ENCODE measurements at regions not wholly inside any gene's neighbourhood (a gene's known extent, or its start where the extent isn't known, plus 50 kb on each side); places are given as distances from the start of the nearest gene placed in this dataset.
"Not testable (repeated sequence)": the region's sequence is repeated elsewhere in the genome, so short reads cannot be mapped to it uniquely, and the experiment has no call there.

GRCh38 chr4:169885893-169886292, 128.1 kb upstream of the HPF1 start:
- DNase-seq = no peak

- DNase-seq = no peak
Measured at GRCh38 chr4:169881769-169882168, 124.0 kb upstream of the HPF1 start.

- no peak for DNase-seq
Measured at GRCh38 chr4:169870507-169870906, 112.8 kb upstream of the HPF1 start.

DNA sequence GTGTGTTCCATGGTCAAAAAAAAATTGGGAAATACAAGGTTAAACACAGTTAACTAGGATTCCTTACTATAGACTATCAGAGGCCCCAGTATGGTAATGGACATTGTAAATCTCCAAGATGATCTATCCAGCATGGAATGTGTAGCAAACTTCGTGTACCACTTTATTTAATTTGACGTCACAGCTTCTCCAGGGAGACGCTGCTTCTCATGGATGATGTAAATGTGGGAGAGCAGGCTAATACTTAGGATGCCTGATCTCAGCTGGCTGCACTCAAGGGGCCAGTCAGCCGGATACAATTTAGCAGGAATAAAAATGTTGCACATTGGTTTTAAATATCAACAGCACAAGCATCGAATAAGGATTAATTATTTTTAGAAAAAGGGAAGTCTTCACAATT, 111.7 kb upstream of the HPF1 start:
- no peak for DNase-seq

DNA sequence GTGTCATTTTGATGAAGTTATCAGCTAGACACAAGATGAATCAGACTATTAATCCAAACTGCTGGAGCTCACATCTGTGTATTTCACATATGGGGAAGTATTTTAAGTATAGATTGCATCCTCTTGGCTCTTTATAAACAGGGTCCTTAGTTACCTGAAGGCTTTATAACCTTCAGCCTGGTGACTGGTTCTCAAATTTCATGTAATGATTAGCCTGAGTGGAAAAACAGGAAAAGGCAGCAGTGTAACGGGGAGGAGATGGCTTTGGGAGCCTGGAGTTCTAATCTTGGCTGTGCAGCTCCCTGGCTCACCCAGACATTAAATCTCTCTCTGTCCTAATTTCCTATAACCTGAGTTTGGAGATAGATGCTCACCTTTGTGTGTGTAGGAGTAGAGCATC, 103.8 kb upstream of the HPF1 start:
- DNase-seq = no peak

DNA sequence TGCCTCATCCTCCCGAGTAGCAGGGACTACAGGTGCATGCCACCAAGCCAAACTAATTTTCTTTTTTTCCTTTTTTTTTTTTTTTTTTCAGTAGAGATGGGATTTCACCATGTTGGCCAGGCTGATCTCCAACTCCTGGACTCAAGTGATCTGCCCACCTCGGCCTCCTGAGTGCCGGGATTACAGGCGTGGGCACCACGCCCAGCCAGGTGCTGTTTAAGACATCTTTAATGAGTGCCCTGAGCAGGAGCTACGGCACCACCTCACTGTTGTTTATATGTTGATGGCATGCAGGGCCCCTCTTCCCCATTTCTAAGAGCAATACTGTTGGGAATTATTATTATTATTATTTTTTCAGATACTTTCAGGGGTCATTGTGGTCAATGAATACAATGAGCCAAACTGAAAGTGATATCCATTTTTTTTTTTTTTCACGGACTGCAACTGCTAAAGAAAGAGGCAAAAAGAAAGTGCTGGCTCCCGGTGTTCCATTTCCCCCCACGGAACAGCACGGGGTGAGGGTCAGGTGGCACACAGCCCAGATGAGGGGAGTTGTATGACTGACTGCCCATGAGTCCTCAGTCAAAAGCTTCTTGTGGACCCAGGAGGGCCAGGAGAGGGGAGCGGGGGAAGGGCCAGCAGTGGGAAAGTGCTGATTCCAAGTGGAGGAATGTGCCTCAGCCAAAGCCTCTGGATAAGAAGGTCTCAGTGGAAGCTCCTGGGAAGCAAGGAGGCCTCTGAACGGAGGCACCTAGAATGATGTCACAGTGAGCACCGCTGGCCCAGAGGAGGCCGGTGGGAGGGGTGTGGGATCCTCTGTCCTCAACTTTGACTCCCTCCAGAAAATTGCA, 101.8 kb upstream of the HPF1 start:
- DNase-seq = no peak

GRCh38 chr4:169854090-169854489, 96.3 kb upstream of the HPF1 start:
- DNase-seq = no peak

GRCh38 chr4:169852481-169852880, 94.7 kb upstream of the HPF1 start:
- no peak for DNase-seq

GRCh38 chr4:169851750-169852149, 94.0 kb upstream of the HPF1 start:
- DNase-seq = no peak

DNA sequence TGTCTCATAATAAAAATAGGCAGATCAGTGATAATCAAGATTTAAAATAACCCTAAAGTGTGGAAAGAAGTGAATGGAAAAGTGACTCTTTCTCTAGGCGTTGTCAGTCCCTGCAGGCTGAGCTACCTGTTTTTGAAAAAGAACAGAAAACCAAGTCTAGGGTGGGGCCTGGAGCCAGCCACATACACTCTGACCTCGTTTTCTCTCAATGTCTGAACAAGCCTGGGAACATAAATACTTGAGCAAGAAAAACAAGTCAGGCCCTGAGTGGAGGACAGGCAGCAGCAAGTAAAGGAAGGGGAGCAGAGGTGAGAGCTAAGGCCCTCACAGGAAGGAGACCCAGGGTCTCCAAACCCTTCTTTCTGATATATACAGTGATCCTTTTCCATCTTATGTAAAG, 91.7 kb upstream of the HPF1 start:
- no peak for DNase-seq

- no peak for DNase-seq
Measured at GRCh38 chr4:169848018-169848417, 90.3 kb upstream of the HPF1 start.

GRCh38 chr4:169847171-169847570, 89.4 kb upstream of the HPF1 start:
- DNase-seq = no peak

DNA sequence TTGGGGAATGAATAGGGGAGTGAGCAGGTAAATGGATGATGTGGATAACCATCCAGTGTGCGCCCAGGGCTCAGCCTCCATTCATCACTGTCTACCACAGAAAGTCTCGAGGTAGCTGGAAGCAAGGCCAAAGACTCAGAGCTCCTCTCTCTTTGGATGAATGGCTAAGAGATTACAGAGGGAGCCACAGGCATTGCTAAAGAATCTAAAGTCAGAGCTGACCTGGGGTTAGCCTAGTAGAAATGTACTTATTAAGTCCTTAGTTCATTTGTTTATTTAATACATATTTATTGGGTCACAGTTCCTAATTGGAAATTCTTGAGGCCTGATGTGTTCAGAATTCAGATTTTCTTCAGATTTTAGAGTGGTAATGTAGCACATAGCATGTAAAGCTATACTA, 88.7 kb upstream of the HPF1 start:
- no peak for DNase-seq

DNA sequence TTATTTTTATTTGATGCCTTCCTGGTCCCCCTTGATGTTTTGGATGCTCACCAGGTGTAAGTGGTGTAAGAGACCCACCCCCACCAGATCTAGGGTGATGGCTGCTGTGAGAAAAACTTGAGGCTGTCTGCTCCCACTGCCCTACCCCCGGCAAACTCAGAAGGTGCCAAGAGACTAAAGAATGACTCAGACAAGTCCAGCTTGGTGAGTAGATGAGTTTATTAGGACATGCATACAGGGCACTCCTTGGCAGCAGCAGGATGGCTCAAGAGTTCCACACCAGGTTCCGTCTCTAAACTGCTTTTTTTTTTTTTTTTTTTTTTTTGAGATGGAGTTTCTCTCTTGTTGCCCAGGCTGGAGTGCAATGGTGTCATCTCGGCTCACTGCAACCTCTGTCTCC, 84.0 kb upstream of the HPF1 start:
- no peak for DNase-seq

DNA sequence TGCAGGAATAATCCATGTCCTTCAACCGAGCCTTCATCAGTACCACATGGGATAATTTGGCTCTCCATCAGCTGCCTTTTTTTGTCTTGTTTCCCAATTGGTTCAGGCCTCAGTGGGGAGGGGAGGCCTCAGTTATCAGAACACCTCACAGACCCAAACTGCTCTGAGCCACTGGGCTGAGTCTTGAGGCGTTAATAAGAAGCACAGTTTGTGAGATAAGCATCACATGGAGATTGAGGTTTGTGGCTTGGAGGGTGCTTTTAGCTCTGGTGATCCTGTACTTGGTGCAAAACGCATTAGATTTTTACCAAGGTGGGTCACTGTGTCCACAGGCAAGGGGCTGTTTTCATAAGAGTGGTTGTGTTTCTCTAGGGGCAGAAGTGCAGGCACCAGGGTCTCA, 82.8 kb upstream of the HPF1 start:
- no peak for DNase-seq

DNA sequence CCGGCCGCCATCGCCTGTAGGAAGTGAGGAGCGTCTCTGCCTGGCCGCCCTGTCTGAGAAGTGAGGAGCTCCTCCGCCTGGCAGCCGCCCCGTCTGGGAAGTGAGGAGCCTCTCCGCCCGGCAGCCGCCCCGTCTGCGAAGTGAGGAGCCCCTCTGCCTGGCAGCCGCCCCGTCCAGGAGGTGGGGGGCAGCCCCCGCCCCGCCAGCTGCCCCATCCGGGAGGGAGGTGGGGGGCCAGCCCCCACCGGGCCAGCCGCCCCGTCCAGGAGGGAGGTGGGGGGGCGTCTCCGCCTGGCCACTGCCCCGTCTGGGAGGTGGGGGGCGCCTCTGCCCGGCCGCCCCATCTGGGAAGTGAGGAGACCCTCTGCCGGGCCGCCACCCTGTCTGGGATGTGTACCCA, 70.6 kb upstream of the HPF1 start:
- DNase-seq = not testable (repeated sequence)

DNA sequence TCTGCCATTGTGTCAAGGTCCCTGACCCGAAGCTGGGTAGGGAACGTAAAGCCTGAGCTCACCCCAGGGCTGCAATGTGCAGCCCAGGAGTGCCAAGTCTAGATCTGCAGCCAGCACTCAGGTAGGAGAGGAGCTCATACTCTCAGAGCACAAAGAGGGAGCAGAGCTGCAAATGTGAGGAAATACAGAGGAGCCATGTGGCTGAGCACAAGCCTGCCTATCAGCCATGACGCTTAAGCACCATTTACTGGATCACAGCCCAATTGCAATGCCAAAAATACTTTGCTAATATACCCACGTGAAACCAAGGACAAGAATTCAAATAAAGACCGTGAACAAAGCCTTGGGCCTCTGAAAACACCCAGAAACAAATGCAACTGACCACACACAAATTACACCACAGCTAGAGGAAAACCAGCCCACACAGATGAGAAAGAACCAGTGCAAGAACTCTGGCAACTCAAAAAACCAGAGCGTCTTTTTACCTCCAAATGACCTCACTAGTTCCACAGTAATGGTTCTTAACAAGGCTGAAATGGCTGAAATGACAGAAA, 69.0 kb upstream of the HPF1 start:
- no peak for DNase-seq

GRCh38 chr4:169823685-169824084, 65.9 kb upstream of the HPF1 start:
- DNase-seq = peak; percentile 6

DNA sequence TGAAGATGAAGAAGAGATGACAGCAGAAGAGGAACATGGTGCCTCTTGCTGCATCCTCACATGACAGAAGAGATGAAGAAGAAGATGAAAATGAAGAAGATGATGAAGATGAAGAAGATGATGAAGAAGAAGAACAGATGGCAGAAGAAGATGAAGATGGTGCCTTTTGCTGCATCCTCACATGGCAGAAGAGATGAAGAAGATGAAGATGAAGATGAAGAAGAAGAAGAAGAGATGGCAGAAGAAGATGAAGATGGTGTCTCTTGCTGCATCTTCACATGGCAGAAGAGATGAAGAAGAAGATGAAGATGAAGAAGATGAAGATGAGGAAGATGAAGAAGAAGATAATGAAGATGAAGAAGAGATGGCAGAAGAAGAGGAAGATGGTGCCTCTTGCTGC, 63.7 kb upstream of the HPF1 start:
- no peak for DNase-seq

GRCh38 chr4:169818063-169818679, 60.4 kb upstream of the HPF1 start:
- no peak for DNase-seq

- DNase-seq = no peak
Measured at GRCh38 chr4:169815606-169816005, 57.9 kb upstream of the HPF1 start.

- DNase-seq = no peak
Measured at GRCh38 chr4:169811476-169811875, 53.7 kb upstream of the HPF1 start.

- peak; percentile 65 for DNase-seq
Measured at GRCh38 chr4:169810325-169811323, 52.9 kb upstream of the HPF1 start.

Measured in activated CD4-positive, alpha-beta T cell treated with anti-CD3 and anti-CD28 coated beads, Interleukin-2, amount 50 U/mL, for 16 hours (primary cell).